ENCODE measurements at regions not wholly inside any gene's neighbourhood (a gene's known extent, or its start where the extent isn't known, plus 50 kb on each side); places are given as distances from the start of the nearest gene placed in this dataset.
"Not testable (repeated sequence)": the region's sequence is repeated elsewhere in the genome, so short reads cannot be mapped to it uniquely, and the experiment has no call there.

GRCh38 chr10:81450651-81451050 lies 424.3 kb upstream of the NRG3 start:
- H3K4me3 ChIP-seq (ENCODE audit: low read length): no peak overlapping the region
- no peak for DNase-seq (ENCODE audit: low read depth)
- TF ChIP-seq, protein P1, sequence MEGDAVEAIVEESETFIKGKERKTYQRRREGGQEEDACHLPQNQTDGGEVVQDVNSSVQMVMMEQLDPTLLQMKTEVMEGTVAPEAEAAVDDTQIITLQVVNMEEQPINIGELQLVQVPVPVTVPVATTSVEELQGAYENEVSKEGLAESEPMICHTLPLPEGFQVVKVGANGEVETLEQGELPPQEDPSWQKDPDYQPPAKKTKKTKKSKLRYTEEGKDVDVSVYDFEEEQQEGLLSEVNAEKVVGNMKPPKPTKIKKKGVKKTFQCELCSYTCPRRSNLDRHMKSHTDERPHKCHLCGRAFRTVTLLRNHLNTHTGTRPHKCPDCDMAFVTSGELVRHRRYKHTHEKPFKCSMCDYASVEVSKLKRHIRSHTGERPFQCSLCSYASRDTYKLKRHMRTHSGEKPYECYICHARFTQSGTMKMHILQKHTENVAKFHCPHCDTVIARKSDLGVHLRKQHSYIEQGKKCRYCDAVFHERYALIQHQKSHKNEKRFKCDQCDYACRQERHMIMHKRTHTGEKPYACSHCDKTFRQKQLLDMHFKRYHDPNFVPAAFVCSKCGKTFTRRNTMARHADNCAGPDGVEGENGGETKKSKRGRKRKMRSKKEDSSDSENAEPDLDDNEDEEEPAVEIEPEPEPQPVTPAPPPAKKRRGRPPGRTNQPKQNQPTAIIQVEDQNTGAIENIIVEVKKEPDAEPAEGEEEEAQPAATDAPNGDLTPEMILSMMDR (conservative IDR thresholded peaks at IDR 0.05; ENCODE audit: low read depth, low read length): no peak

DNA sequence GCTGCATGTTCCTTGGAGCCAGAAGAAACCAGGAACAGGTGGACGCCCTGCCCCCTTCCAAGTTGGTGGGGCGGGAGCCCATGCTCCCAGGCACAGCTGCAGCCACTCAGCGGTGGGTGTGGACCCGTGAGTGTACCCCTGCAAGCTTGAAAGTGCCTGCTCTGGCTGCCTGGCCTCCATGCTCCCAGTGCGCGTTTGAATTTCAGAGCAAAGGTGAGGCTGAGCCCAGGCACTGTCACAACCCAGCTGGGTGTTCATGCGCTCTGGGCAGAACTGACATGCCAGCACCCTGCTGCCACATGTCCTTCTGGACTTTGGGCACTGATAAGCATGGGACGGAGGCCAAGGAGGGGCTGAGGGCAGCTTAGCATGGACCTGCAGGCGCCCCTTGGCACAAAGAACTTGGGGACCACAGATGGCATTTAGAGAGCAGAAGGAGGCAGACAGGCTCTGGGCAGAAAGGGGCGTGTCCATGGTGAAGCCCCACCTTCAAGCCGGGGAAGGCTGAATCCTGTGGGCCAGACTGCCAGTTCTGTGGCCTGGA lies 402.0 kb upstream of the NRG3 start:
- no peak overlapping the region for H3K4me3 ChIP-seq (ENCODE audit: low read length)
- TF ChIP-seq, protein P1 (conservative IDR thresholded peaks at IDR 0.05; ENCODE audit: low read depth, low read length): no peak
- no peak for DNase-seq (ENCODE audit: low read depth)

- TF ChIP-seq, protein P1 (conservative IDR thresholded peaks at IDR 0.05; ENCODE audit: low read depth, low read length): no peak
- DNase-seq (ENCODE audit: low read depth): no peak
- H3K4me3 ChIP-seq (ENCODE audit: low read length): no peak overlapping the region
Observed at GRCh38 chr10:81473755-81474154, 401.2 kb upstream of the NRG3 start.

DNA sequence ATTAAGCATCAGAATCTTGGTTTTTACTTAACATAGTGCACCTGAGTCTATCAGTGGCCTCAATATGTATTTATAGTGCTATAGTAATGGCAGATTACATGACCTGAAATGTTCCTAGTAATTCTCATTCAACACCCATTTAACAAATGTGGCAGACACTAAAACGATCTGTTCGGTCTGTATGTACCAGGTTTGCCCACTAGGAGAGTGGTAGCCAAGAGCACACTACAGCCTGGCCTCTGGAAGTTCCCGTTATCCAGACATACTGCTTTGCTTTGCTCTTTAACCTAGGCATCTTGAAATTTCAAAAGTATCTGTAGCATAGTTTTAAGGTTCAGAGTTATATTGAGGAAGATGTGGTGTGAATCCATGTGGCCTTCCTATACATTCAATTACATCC lies 395.7 kb upstream of the NRG3 start:
- TF ChIP-seq, protein P1 (conservative IDR thresholded peaks at IDR 0.05; ENCODE audit: low read depth, low read length): no peak
- DNase-seq (ENCODE audit: low read depth): no peak
- H3K4me3 ChIP-seq (ENCODE audit: low read length): no peak overlapping the region

DNA sequence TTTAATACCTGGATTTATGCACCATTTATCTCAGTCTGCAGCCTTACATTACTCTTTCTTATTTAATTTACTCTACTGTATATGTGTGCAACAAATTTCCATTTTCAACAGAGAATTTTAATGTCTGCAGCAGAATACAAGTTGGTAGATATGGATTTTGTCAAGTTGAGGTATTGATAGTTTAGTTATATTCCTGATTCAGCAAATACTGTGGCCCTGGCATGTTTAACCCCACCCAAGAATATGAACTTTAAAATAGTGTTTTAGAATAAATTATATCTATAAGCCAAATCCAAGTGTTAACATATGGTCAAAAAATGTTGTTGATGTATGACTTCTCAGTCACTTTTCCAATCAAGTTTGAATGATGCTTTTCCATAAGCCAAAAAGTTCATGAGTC lies 378.4 kb upstream of the NRG3 start:
- no peak overlapping the region for H3K4me3 ChIP-seq (ENCODE audit: low read length)
- no peak for DNase-seq (ENCODE audit: low read depth)
- TF ChIP-seq, protein P1 (conservative IDR thresholded peaks at IDR 0.05; ENCODE audit: low read depth, low read length): no peak

- no peak for DNase-seq (ENCODE audit: low read depth)
- TF ChIP-seq, protein P1 (conservative IDR thresholded peaks at IDR 0.05; ENCODE audit: low read depth, low read length): no peak
- H3K4me3 ChIP-seq (ENCODE audit: low read length): no peak overlapping the region
Observed at GRCh38 chr10:81498011-81498551, 376.9 kb upstream of the NRG3 start.

DNA sequence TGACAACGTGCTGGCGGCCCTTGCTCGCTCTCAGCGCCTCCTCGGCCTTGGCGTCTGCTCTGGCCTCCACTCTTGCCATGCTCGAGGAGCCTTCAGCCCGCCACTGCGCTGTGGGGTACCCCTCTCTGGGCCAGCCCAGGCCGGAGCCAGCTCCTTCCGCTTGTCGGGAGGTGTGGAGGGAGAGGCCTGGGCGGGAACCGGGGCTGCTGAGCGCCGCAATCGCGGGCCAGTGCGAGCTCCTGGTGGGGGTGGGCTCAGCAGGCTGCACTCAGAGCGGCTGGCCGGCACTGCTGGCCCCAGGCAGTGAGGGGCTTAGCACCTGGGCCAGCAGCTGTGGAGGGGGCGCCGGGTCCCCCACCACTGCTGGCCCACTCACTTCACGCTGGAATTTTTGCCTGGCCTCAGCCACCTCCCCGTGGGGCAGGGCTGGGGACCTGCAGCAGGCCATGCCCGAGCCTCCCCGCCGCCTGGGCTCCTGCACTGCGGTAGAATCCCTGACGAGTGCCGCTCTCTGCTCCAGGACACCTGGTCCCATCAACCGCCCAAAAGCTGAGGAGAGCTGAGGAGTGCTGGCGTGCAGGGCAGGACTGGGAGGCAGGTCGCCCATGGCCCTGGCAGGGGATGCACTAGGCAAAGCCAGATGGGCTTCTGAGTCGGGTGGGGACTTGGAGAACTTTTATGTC lies 372.2 kb upstream of the NRG3 start:
- TF ChIP-seq, protein P1 (conservative IDR thresholded peaks at IDR 0.05; ENCODE audit: low read depth, low read length): no peak

GRCh38 chr10:81505777-81506176 lies 369.2 kb upstream of the NRG3 start:
- H3K4me3 ChIP-seq (ENCODE audit: low read length); DNase-seq (ENCODE audit: low read depth): not testable (repeated sequence)

More for the DNA sequence above, 372.2 kb upstream of the NRG3 start:
- no peak overlapping the region for H3K4me3 ChIP-seq (ENCODE audit: low read length)
- DNase-seq (ENCODE audit: low read depth): no peak

Data from retinal pigment epithelial cell (primary cell).